ENCODE measurements at regions not wholly inside any gene's neighbourhood (a gene's known extent, or its start where the extent isn't known, plus 50 kb on each side); places are given as distances from the start of the nearest gene placed in this dataset.

DNA sequence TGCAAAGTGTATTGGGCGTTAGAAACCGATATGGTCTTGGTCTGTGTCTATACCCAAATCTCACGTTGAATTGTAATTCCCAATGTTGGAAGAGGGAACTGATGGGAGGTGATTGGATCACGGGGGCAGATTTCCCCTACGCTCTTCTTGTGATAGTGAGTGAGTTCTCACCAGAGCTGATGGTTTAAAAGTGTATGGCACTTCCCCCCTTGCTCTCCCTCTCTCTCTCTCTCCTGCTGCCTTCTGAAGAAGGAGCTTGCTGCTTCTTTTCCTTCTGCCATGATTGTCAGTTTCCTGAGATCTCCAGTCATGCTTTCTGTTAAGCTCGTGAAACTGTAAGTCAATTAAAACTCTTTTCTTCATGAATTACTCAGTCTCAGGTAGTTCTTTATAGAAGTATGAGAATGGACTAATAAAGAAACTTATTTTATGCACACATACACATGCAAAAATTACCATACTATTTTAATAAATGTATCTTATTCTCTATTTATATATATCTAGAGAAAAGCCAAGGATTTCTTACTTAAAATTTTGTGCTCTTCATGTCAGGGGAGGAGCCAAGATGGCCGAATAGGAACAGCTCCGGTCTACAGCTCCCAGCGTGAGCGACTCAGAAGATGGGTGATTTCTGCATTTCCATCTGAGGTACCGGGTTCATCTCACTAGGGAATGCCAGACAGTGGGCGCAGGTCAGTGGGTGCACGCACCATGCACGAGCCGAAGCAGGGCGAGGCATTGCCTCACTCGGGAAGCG is 1891.0 kb upstream of the FLRT2 start:
- Histone ChIP-seq H3K4me2 (no peak overlapping the region), H3K9me2 (ENCODE audit: insufficient read depth) (no peaks in the 10 kb centered on the region; the same call in 1 of the 2 replicates), H3F3A (replicated peaks; ENCODE audit: low read depth) (no peaks in the 10 kb centered on the region), H2AFZ (peak overlapping the region; percentile 43; the same call in 1 of the 2 replicates), H4K20me1 (replicated peaks; ENCODE audit: insufficient read depth) (no peaks in the 10 kb centered on the region), H3K27ac (ENCODE audit: low read depth) (no peak overlapping the region), H3K79me2 (replicated peaks; ENCODE audit: insufficient read depth) (no peaks in the 10 kb centered on the region), H3K36me3 (ENCODE audit: insufficient read depth) (no peaks in the 10 kb centered on the region), H3K27me3 (ENCODE audit: insufficient read depth) (no peaks in the 10 kb centered on the region), H3K4me1 (ENCODE audit: insufficient read depth) (peaks cover 4% of the 10 kb centered on the region; the same call in 1 of the 2 replicates), H3K4me3 (no peak overlapping the region)
- Mint-ChIP-seq H3K9me3 (peaks cover 4% of the 10 kb centered on the region; the same call in 2 of the 3 replicates), H3K4me1 (peaks cover 12% of the 10 kb centered on the region), H3K27me3 (ENCODE audit: insufficient read depth, low read depth, poor library complexity) (peaks cover 3% of the 10 kb centered on the region), H3K4me3 (no peak overlapping the region), H3K36me3 (ENCODE audit: low read depth) (peaks cover 5% of the 10 kb centered on the region; the same call in 2 of the 3 replicates), H3K27ac (no peak overlapping the region)
- ATAC-seq: no peak
- DNase-seq (ENCODE audit: low spot score): no peak
- no peak for TF ChIP-seq JUNB (IDR thresholded peaks at IDR 0.05; ENCODE audit: unreplicated experiment)
- TF ChIP-seq CREB1 (CRISPR knock-in tag; IDR thresholded peaks at IDR 0.05; ENCODE audit: low read depth): no peak
- TF ChIP-seq, protein P1, sequence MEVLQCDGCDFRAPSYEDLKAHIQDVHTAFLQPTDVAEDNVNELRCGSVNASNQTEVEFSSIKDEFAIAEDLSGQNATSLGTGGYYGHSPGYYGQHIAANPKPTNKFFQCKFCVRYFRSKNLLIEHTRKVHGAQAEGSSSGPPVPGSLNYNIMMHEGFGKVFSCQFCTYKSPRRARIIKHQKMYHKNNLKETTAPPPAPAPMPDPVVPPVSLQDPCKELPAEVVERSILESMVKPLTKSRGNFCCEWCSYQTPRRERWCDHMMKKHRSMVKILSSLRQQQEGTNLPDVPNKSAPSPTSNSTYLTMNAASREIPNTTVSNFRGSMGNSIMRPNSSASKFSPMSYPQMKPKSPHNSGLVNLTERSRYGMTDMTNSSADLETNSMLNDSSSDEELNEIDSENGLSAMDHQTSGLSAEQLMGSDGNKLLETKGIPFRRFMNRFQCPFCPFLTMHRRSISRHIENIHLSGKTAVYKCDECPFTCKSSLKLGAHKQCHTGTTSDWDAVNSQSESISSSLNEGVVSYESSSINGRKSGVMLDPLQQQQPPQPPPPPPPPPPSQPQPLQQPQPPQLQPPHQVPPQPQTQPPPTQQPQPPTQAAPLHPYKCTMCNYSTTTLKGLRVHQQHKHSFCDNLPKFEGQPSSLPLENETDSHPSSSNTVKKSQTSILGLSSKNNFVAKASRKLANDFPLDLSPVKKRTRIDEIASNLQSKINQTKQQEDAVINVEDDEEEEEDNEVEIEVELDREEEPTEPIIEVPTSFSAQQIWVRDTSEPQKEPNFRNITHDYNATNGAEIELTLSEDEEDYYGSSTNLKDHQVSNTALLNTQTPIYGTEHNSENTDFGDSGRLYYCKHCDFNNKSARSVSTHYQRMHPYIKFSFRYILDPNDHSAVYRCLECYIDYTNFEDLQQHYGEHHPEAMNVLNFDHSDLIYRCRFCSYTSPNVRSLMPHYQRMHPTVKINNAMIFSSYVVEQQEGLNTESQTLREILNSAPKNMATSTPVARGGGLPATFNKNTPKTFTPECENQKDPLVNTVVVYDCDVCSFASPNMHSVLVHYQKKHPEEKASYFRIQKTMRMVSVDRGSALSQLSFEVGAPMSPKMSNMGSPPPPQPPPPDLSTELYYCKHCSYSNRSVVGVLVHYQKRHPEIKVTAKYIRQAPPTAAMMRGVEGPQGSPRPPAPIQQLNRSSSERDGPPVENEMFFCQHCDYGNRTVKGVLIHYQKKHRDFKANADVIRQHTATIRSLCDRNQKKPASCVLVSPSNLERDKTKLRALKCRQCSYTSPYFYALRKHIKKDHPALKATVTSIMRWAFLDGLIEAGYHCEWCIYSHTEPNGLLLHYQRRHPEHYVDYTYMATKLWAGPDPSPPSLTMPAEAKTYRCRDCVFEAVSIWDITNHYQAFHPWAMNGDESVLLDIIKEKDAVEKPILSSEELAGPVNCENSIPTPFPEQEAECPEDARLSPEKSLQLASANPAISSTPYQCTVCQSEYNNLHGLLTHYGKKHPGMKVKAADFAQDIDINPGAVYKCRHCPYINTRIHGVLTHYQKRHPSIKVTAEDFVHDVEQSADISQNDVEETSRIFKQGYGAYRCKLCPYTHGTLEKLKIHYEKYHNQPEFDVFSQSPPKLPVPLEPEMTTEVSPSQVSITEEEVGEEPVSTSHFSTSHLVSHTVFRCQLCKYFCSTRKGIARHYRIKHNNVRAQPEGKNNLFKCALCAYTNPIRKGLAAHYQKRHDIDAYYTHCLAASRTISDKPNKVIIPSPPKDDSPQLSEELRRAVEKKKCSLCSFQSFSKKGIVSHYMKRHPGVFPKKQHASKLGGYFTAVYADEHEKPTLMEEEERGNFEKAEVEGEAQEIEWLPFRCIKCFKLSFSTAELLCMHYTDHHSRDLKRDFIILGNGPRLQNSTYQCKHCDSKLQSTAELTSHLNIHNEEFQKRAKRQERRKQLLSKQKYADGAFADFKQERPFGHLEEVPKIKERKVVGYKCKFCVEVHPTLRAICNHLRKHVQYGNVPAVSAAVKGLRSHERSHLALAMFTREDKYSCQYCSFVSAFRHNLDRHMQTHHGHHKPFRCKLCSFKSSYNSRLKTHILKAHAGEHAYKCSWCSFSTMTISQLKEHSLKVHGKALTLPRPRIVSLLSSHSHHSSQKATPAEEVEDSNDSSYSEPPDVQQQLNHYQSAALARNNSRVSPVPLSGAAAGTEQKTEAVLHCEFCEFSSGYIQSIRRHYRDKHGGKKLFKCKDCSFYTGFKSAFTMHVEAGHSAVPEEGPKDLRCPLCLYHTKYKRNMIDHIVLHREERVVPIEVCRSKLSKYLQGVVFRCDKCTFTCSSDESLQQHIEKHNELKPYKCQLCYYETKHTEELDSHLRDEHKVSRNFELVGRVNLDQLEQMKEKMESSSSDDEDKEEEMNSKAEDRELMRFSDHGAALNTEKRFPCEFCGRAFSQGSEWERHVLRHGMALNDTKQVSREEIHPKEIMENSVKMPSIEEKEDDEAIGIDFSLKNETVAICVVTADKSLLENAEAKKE (CRISPR knock-in tag; IDR thresholded peaks at IDR 0.05): no peak
- TF ChIP-seq ZNF331 (CRISPR knock-in tag; IDR thresholded peaks at IDR 0.05; ENCODE audit: low read depth): no peak
- TF ChIP-seq STAT1 (IDR thresholded peaks at IDR 0.05; ENCODE audit: unreplicated experiment): no peak
- TF ChIP-seq, protein P2, sequence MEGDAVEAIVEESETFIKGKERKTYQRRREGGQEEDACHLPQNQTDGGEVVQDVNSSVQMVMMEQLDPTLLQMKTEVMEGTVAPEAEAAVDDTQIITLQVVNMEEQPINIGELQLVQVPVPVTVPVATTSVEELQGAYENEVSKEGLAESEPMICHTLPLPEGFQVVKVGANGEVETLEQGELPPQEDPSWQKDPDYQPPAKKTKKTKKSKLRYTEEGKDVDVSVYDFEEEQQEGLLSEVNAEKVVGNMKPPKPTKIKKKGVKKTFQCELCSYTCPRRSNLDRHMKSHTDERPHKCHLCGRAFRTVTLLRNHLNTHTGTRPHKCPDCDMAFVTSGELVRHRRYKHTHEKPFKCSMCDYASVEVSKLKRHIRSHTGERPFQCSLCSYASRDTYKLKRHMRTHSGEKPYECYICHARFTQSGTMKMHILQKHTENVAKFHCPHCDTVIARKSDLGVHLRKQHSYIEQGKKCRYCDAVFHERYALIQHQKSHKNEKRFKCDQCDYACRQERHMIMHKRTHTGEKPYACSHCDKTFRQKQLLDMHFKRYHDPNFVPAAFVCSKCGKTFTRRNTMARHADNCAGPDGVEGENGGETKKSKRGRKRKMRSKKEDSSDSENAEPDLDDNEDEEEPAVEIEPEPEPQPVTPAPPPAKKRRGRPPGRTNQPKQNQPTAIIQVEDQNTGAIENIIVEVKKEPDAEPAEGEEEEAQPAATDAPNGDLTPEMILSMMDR (conservative IDR thresholded peaks at IDR 0.05; ENCODE audit: low read depth in 2 of 2): no peak
- TF ChIP-seq EZH2phosphoT487 (IDR thresholded peaks at IDR 0.05; ENCODE audit: unreplicated experiment): no peak
- no peak for TF ChIP-seq EZH2 (IDR thresholded peaks at IDR 0.05; ENCODE audit: low read depth, unreplicated experiment)
- TF ChIP-seq, protein P3, sequence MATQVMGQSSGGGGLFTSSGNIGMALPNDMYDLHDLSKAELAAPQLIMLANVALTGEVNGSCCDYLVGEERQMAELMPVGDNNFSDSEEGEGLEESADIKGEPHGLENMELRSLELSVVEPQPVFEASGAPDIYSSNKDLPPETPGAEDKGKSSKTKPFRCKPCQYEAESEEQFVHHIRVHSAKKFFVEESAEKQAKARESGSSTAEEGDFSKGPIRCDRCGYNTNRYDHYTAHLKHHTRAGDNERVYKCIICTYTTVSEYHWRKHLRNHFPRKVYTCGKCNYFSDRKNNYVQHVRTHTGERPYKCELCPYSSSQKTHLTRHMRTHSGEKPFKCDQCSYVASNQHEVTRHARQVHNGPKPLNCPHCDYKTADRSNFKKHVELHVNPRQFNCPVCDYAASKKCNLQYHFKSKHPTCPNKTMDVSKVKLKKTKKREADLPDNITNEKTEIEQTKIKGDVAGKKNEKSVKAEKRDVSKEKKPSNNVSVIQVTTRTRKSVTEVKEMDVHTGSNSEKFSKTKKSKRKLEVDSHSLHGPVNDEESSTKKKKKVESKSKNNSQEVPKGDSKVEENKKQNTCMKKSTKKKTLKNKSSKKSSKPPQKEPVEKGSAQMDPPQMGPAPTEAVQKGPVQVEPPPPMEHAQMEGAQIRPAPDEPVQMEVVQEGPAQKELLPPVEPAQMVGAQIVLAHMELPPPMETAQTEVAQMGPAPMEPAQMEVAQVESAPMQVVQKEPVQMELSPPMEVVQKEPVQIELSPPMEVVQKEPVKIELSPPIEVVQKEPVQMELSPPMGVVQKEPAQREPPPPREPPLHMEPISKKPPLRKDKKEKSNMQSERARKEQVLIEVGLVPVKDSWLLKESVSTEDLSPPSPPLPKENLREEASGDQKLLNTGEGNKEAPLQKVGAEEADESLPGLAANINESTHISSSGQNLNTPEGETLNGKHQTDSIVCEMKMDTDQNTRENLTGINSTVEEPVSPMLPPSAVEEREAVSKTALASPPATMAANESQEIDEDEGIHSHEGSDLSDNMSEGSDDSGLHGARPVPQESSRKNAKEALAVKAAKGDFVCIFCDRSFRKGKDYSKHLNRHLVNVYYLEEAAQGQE (IDR thresholded peaks at IDR 0.05; ENCODE audit: unreplicated experiment): no peak
- TF ChIP-seq, protein P4, sequence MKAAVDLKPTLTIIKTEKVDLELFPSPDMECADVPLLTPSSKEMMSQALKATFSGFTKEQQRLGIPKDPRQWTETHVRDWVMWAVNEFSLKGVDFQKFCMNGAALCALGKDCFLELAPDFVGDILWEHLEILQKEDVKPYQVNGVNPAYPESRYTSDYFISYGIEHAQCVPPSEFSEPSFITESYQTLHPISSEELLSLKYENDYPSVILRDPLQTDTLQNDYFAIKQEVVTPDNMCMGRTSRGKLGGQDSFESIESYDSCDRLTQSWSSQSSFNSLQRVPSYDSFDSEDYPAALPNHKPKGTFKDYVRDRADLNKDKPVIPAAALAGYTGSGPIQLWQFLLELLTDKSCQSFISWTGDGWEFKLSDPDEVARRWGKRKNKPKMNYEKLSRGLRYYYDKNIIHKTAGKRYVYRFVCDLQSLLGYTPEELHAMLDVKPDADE (IDR thresholded peaks at IDR 0.05): no peak
- no peak for TF ChIP-seq ZNF114 (CRISPR knock-in tag; IDR thresholded peaks at IDR 0.05)
- TF ChIP-seq POLR2AphosphoS5 (IDR thresholded peaks at IDR 0.05; ENCODE audit: low read depth): no peak
- no peak for TF ChIP-seq NANOG (IDR thresholded peaks at IDR 0.05; ENCODE audit: borderline replicate concordance)

Data from GM23338 (cell line).